ENCODE measurements at regions not wholly inside any gene's neighbourhood (a gene's known extent, or its start where the extent isn't known, plus 50 kb on each side); places are given as distances from the start of the nearest gene placed in this dataset.
A peak's percentile ranks its signal among the peaks of the same experiment; 100 is the strongest.

DNA sequence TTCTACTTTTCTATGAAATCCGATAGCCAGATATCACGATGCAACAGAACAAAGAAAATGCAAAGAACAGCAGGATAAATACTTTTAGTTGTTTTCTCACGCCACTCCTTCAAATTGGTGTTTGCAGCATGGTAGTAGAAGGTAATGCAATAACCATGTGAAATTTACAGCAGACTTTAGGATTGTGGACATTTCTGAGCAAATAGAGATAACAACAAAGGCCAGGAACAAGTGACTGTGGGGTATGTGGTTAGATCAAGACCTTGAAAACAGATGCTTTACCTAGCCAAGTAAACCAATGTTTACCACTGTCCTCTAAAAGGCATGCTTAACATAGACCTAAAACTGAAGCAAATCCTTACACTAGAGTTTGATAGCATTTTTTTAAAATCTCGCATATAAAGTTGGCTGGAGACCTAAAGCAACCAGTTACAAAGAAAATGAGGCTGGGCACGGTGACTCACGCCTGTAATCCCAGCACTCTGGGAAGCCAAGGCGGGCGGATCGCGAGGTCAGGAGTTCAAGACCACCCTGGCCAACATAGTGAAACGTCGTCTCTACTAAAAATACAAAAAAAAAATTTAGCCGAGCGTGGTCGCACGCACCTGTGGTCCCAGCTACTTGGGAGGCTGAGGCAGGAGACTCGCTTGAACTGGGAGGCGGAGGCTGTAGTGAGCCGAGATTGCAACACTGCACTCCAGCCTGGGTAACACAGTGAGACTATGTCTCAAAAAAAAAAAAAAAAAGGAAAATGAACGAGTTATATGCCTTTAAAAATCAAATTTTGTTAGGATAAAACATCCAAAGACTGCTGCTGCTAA lies 123.2 kb upstream of the FOXN3 start:
- TF ChIP-seq, protein P1, sequence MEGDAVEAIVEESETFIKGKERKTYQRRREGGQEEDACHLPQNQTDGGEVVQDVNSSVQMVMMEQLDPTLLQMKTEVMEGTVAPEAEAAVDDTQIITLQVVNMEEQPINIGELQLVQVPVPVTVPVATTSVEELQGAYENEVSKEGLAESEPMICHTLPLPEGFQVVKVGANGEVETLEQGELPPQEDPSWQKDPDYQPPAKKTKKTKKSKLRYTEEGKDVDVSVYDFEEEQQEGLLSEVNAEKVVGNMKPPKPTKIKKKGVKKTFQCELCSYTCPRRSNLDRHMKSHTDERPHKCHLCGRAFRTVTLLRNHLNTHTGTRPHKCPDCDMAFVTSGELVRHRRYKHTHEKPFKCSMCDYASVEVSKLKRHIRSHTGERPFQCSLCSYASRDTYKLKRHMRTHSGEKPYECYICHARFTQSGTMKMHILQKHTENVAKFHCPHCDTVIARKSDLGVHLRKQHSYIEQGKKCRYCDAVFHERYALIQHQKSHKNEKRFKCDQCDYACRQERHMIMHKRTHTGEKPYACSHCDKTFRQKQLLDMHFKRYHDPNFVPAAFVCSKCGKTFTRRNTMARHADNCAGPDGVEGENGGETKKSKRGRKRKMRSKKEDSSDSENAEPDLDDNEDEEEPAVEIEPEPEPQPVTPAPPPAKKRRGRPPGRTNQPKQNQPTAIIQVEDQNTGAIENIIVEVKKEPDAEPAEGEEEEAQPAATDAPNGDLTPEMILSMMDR (IDR thresholded peaks at IDR 0.05; ENCODE audit: low read length, missing control alignments): no peak
- DNase-seq (ENCODE audit: low read depth): peak; percentile 8
- H3K4me3 ChIP-seq (replicated peaks; ENCODE audit: low read depth, low read length): no peak overlapping the region

DNA sequence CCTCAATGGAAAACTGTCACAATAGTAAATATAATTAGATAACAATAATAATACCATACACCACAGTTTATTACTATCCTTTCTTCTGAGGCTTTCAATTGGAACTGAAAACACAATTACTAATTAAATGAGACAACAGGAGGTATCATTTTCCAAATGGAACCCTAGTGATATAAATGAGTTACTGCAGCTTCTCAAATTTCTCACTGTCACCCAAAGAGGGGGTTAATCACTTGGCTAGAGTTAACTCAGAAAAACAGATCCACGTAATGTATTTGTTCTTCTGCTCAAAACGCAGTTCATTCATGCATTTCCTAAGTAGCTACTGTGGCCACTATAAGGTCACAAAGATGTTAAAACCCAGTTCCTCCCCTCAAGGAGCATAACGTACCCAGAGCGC lies 120.9 kb upstream of the FOXN3 start:
- TF ChIP-seq, protein P1 (IDR thresholded peaks at IDR 0.05; ENCODE audit: low read length, missing control alignments): no peak
- no peak overlapping the region for H3K4me3 ChIP-seq (replicated peaks; ENCODE audit: low read depth, low read length)
- DNase-seq (ENCODE audit: low read depth): no peak

DNA sequence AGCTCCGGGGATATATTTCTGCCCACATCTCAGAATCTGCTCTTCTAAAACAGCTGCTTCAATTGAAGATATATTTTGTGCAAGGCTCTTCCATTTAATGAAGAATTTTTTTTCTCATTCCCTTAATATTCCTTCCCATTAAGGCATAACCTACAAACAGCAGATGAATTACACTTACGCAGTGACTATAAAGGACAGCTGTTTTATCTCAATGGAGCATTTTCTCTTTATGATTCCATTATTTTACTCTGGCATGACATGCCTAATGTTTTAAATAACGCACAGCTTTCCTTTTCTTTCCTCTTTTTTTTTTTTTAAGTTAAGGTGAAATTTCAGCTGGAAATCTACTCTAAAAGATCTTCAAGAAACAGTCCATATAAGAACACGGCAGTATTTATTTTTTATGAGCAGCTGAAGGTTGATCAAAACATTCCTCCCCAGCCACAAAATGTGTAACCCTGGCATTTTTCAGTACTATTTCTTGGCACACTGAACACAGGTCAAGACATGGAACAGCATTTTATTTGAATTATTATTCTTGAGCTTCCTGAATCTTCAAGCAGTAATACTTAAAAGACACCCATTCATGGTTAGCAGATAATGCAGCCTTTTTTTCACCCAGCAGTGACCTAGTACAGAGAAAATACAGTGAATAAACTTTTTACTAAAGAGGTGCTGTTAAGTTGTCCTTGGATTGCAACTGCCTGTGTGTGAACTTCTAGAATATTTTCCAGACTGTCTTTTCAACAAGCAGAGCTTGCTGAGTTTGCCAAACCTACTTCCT lies 118.1 kb upstream of the FOXN3 start:
- TF ChIP-seq, protein P1 (IDR thresholded peaks at IDR 0.05; ENCODE audit: low read length, missing control alignments): no peak
- DNase-seq (ENCODE audit: low read depth): peak; percentile 58
- no peak overlapping the region for H3K4me3 ChIP-seq (replicated peaks; ENCODE audit: low read depth, low read length)

DNA sequence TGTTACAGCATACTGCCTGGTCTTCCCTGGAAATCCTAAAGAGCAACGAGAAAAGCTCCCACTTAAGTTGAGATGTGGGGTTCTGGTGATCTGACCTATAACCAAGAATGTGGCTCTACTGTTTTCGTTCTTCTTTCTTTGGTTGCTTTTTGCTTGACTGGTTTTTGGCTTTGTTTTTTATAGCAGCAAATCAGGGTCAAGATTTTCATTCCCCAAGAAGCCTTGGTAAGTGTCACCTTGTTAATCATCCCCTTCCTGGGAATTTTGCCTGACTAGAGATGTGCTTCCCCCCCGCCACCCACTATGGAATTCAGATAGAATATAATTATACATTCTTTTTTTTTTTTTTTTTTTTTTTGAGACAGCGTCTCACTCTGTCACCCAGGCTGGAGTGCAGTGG lies 116.7 kb upstream of the FOXN3 start:
- no peak overlapping the region for H3K4me3 ChIP-seq (replicated peaks; ENCODE audit: low read depth, low read length)
- TF ChIP-seq, protein P1 (IDR thresholded peaks at IDR 0.05; ENCODE audit: low read length, missing control alignments): no peak
- no peak for DNase-seq (ENCODE audit: low read depth)

DNA sequence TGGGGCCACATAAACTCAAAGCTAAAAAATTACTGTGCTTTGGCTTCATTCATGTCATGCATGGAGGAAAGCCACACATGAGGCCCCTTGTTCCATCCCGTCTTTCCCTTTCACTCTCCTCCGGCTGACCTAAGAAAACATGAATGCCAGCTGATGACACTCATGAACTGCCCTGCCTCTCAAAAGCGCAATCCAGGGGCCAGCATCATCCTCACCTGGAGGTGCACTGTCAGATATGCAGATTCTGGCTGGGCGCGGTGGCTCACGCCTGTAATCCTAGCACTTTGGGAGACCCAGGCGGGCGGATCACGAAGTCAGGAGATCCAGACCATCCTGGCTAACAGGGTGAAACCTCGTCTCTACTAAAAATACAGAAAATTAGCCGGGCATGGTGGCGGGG lies 116.1 kb upstream of the FOXN3 start:
- no peak for DNase-seq (ENCODE audit: low read depth)
- no peak overlapping the region for H3K4me3 ChIP-seq (replicated peaks; ENCODE audit: low read depth, low read length)
- TF ChIP-seq, protein P1 (IDR thresholded peaks at IDR 0.05; ENCODE audit: low read length, missing control alignments): no peak

DNA sequence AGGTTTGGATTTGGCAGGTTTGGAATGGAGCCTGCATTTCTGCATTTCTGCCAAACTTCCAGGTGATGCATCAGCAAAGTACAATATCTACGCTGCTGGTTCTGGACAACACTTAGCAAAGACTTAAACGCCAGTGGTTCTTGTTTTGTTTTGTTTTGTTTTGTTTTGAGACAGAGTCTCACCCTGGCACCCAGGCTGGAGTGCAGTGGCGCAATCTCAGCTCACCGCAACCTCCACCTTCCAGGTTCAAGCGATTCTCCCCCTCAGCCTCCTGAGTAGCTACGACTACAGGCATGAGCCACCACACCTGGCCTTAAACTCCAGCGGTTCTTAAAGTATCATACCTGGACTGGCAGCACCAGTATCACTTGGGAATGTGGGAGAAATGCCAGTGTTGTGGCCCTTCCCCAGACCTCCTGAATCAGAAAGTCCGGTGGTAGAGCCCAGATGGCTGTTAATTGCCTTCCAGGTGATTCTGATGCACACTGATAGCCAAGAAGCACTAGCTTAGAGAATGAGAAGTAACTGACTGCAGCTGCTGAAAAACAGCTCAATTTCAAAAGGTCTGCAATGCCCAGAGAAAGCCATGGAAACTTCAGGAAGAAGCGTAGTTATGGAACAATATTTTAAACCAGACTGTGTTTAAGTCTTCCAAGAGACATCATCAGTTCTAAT lies 114.8 kb upstream of the FOXN3 start:
- no peak for DNase-seq (ENCODE audit: low read depth)
- H3K4me3 ChIP-seq (replicated peaks; ENCODE audit: low read depth, low read length): no peak overlapping the region
- TF ChIP-seq, protein P1 (IDR thresholded peaks at IDR 0.05; ENCODE audit: low read length, missing control alignments): no peak

Measured in fibroblast of pulmonary artery (primary cell).